ENCODE measurements at regions not wholly inside any gene's neighbourhood (a gene's known extent, or its start where the extent isn't known, plus 50 kb on each side); places are given as distances from the start of the nearest gene placed in this dataset.

DNA sequence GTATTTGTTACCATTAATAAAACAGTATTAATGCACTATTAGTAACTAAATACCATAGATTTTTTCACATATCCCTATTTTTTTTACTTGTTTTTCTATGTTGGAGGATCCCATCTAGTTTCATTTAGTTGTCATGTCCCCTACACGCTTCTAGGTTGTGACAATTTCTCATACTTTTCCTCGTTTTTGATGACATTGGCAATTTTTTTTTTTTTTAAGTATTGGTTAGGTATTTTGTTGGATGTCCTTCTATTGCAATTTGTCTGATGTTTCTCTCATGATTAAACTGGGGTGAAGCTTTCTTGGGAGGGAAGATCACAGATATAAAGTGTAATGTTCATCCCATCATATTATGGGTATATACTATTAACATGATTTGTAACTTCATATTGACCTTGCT, 409.1 kb upstream of the CNTN6 start:
- CTCF ChIA-PET = no interaction called here
- intact Hi-C loops (cut with micrococcal nuclease) = no loop called here
- no peak for ATAC-seq (ENCODE audit: low read depth)

DNA sequence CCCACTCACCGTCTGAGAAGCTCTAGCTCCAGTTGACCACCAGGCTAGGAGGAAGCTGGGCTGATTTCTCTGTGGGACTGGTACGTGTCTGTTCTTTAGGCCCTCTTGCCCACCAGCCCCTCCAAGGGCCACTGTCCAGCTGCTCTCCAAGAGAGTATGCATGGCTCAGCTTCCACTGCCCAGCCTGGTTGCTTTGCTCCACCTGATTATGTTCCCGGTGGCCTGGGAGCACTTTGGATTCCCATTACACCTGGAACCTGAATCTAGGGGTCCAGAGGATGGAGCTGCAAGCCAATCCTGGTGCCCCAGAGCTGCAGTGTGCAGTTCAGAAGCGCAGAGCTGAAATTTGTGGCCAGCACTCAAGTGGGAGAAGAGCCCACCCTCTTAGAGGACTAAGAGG, 402.1 kb upstream of the CNTN6 start:
- no peaks in the 10 kb centered on the region for H3K4me1 Mint-ChIP-seq
- POLR2A ChIA-PET = no interaction called here
- CTCF ChIA-PET = no interaction called here

More for the DNA sequence above, 409.1 kb upstream of the CNTN6 start:
- H3K27ac Mint-ChIP-seq = no peak overlapping the region
- H3K36me3 Mint-ChIP-seq (ENCODE audit: low read depth) = no peaks in the 10 kb centered on the region
- no peaks in the 10 kb centered on the region for H3K27me3 Mint-ChIP-seq
- TF ChIP-seq, protein P1, sequence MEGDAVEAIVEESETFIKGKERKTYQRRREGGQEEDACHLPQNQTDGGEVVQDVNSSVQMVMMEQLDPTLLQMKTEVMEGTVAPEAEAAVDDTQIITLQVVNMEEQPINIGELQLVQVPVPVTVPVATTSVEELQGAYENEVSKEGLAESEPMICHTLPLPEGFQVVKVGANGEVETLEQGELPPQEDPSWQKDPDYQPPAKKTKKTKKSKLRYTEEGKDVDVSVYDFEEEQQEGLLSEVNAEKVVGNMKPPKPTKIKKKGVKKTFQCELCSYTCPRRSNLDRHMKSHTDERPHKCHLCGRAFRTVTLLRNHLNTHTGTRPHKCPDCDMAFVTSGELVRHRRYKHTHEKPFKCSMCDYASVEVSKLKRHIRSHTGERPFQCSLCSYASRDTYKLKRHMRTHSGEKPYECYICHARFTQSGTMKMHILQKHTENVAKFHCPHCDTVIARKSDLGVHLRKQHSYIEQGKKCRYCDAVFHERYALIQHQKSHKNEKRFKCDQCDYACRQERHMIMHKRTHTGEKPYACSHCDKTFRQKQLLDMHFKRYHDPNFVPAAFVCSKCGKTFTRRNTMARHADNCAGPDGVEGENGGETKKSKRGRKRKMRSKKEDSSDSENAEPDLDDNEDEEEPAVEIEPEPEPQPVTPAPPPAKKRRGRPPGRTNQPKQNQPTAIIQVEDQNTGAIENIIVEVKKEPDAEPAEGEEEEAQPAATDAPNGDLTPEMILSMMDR (IDR thresholded peaks at IDR 0.05) = no peak
- no peaks in the 10 kb centered on the region for H3K4me1 Mint-ChIP-seq
- no peak overlapping the region for H3K4me3 Mint-ChIP-seq
- no peak for DNase-seq
- POLR2A ChIA-PET = no interaction called here
- no peaks in the 10 kb centered on the region for H3K9me3 Mint-ChIP-seq

DNA sequence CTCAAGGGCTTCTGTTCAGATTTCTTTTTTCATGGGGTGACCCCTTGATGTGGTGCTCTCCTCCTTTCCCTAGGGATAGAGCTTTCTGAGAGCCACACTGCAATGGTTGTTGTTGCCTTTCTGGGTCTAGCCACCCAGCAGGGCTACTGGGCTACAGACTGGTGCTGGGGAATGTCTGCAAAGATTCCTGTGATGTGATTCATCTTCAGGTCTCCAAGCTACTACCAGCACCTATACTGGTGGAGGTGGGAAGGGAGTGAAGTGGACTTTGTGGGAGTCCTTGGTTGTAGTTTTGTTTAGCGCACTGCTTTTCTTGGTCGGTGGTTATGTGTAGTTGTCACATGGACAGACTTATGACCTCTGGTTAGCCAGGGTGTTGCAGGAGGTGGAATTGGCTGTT, 392.3 kb upstream of the CNTN6 start:
- H3K36me3 Mint-ChIP-seq (ENCODE audit: low read depth) = no peaks in the 10 kb centered on the region
- H3K27me3 Mint-ChIP-seq = no peaks in the 10 kb centered on the region
- DNase-seq (no peak), ATAC-seq (ENCODE audit: low read depth) (no peak)
- no peak overlapping the region for H3K4me3 Mint-ChIP-seq
- H3K27ac Mint-ChIP-seq = no peak overlapping the region
- H3K9me3 Mint-ChIP-seq = peaks cover 4% of the 10 kb centered on the region
- no peaks in the 10 kb centered on the region for H3K4me1 Mint-ChIP-seq
- TF ChIP-seq, protein P1 (IDR thresholded peaks at IDR 0.05) = no peak
- ChIA-PET POLR2A (no interaction called here), CTCF (no interaction called here)
- intact Hi-C loops (cut with micrococcal nuclease) = loop anchor here (5.0 kb wide), 1 partner anchor 1512 kb away; no protein-coding TSS in a partner anchor

More for the DNA sequence above, 402.1 kb upstream of the CNTN6 start:
- intact Hi-C loops (cut with micrococcal nuclease) = no loop called here
- H3K4me3 Mint-ChIP-seq = no peak overlapping the region
- peaks cover 10% of the 10 kb centered on the region for H3K9me3 Mint-ChIP-seq
- ATAC-seq (ENCODE audit: low read depth) (no peak), DNase-seq (no peak)
- H3K27ac Mint-ChIP-seq = no peak overlapping the region
- H3K27me3 Mint-ChIP-seq = no peaks in the 10 kb centered on the region
- TF ChIP-seq, protein P1 (IDR thresholded peaks at IDR 0.05) = no peak
- H3K36me3 Mint-ChIP-seq (ENCODE audit: low read depth) = no peaks in the 10 kb centered on the region

DNA sequence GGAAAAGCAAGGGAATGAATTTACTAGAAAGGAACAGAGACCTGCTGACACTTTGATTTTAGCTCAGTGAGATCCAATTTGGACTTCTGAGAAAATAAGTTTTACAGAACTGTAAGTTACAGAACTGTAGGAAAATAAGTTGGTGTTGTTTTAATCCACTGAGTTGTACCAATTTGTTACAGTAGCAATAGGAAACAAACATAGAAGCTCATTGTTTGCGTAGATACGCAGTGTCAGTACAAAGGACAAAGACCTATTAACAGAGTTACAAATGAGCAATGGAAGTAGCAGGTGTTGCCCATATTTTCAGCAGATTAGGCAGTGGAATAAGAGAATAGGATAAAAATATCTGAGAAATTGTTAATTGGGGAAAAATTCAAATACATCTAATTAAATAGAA, 385.8 kb upstream of the CNTN6 start:
- POLR2A ChIA-PET = no interaction called here
- CTCF ChIA-PET = no interaction called here
- H3K9me3 Mint-ChIP-seq = peaks cover 2% of the 10 kb centered on the region

DNA sequence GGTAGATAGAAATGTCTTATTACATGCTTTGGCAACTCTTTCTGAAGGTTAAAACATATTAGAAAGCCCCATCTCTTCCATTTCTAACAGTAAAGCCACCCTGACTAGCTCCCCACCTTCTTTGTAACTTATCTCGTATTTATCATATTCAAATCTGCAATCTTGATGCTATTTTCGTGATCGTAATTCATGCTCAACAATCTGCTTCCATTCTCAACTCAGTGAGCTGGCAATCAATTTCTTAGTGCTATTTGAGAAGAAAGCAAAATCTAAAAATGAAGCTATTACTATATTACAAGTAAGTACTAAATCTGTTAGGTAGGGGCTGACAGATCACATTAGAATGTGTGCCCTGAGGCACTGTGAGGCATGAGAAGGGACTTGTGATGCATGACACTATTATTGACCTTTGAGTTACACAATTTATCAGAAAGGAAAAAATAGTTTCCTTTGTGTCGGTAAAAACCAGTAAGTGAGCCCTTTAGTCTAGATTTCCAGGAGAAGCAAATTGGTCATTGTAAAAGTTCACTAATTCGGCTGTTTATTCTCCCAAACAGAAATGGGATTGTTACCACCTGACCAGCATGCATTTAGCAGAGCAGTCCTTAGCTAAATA, 379.7 kb upstream of the CNTN6 start:
- no peak for DNase-seq
- TF ChIP-seq, protein P1 (IDR thresholded peaks at IDR 0.05) = no peak
- Mint-ChIP-seq H3K4me3 (no peak overlapping the region), H3K27me3 (no peaks in the 10 kb centered on the region), H3K27ac (no peak overlapping the region), H3K9me3 (peaks cover 4% of the 10 kb centered on the region), H3K36me3 (ENCODE audit: low read depth) (no peaks in the 10 kb centered on the region), H3K4me1 (no peaks in the 10 kb centered on the region)
- ATAC-seq (ENCODE audit: low read depth) = no peak
- ChIA-PET POLR2A (no interaction called here), CTCF (no interaction called here)
- intact Hi-C loops (cut with micrococcal nuclease) = no loop called here

More for the DNA sequence above, 385.8 kb upstream of the CNTN6 start:
- Mint-ChIP-seq H3K4me3 (no peak overlapping the region), H3K36me3 (ENCODE audit: low read depth) (no peaks in the 10 kb centered on the region), H3K4me1 (no peaks in the 10 kb centered on the region), H3K27ac (no peak overlapping the region), H3K27me3 (no peaks in the 10 kb centered on the region)
- DNase-seq (no peak), ATAC-seq (ENCODE audit: low read depth) (no peak)
- intact Hi-C loops (cut with micrococcal nuclease) = no loop called here
- TF ChIP-seq, protein P1 (IDR thresholded peaks at IDR 0.05) = no peak

Measured in activated B cell treated with CpG ODN at 0.5 μM for 24 hours (primary cell).